Panc1 (cell line): ENCODE measurements at regions not wholly inside any gene's neighbourhood (a gene's known extent, or its start where the extent isn't known, plus 50 kb on each side); places are given as distances from the start of the nearest gene placed in this dataset.

ENCODE experiments used
- ATAC-seq: fragments of 200-7000 bp; cut with Tn5 transposase; 2 replicates; pipeline ENCODE4 v1.9.1; 2020; ENCODE audit warnings: mild to moderate bottlenecking, moderate library complexity
- BruUV-seq: library from RNA; stranded (reverse); fragments of 400-500 nt; replicated peaks from 2 replicates; lab custom pipeline; 2021; lab: Mats Ljungman, UMichigan
- CTCF ChIA-PET: fragments of 300-600 bp; sonication (Branson Sonifier 250); formaldehyde crosslinking; loops from one replicate; lab custom pipeline; 2022; ENCODE audit warnings: antibody characterized with exemption; lab: Charles Lee
- POLR2A ChIA-PET: fragments of 300-600 bp; sonication (Branson Sonifier 250); formaldehyde crosslinking; loops from one replicate; lab custom pipeline; 2022; ENCODE audit warnings: antibody characterized with exemption; lab: Charles Lee
- DNase-seq: peaks from one replicate; pipeline ENCODE4 v3.0.0-alpha.2; 2010; ENCODE audit warnings: low read depth, low spot score
- H3K27ac ChIP-seq: 2 replicates; pipeline ENCODE4 v1.5.1; 2011; ENCODE audit warnings: mild to moderate bottlenecking, low read length, inconsistent platforms
- H3K27me3 ChIP-seq: fragments of 200-500 bp; sonication (Bioruptor generic); 2 replicates; pipeline ENCODE4 v1.6.0; 2014; ENCODE audit warnings: low read length, inconsistent platforms; ENCODE audit not compliant: control insufficient read depth, insufficient read depth
- H3K36me3 ChIP-seq: fragments of 200-500 bp; sonication (Bioruptor generic); 2 replicates; pipeline ENCODE4 v1.5.1; 2014; ENCODE audit warnings: inconsistent platforms, mild to moderate bottlenecking, low read length, moderate library complexity; ENCODE audit not compliant: control insufficient read depth, insufficient read depth
- H3K4me1 ChIP-seq: 2 replicates; pipeline ENCODE4 v1.5.1; 2011; ENCODE audit warnings: inconsistent platforms, mild to moderate bottlenecking, low read length, moderate library complexity; ENCODE audit not compliant: control insufficient read depth, insufficient read depth
- H3K4me3 ChIP-seq, 2 experiments: 2 replicates each; pipeline ENCODE4 v1.5.1; 2011 to 2012; ENCODE audit warnings: low read depth in 2 of 2, low read length in 2 of 2, mild to moderate bottlenecking in 2 of 2, inconsistent platforms in 1 of 2, moderate library complexity in 1 of 2
- H3K9me3 ChIP-seq: fragments of 200-500 bp; sonication (Bioruptor generic); 2 replicates; pipeline ENCODE4 v1.5.1; 2014; ENCODE audit warnings: low read depth, mild to moderate bottlenecking, inconsistent platforms, low read length, moderate library complexity; ENCODE audit not compliant: control insufficient read depth, insufficient read depth
- POLR2AphosphoS5 ChIP-seq: IDR thresholded peaks from 2 replicates; pipeline ENCODE4 v1.6.1; 2012; ENCODE audit warnings: mild to moderate bottlenecking, low read depth, low read length, moderate library complexity
- SIN3A ChIP-seq: IDR thresholded peaks from 2 replicates; pipeline ENCODE4 v1.6.1; 2012; ENCODE audit warnings: low read depth, mild to moderate bottlenecking, low read length, moderate library complexity, borderline replicate concordance; ENCODE audit not compliant: insufficient read depth
- TCF7L2 ChIP-seq: IDR thresholded peaks from 2 replicates; pipeline ENCODE4 v1.6.1; 2011; ENCODE audit warnings: mild to moderate bottlenecking, low read depth, low read length, inconsistent platforms
- in situ Hi-C: cut with HindIII; loops from 2 replicates; pipeline ENCODE4 v1.10.0; 2016; ENCODE audit warnings: low sequenced_read_pairs, low pct_unique_long_range_greater_than_20kb
- intact Hi-C: fragments of 100-400 bp; cut with micrococcal nuclease; formaldehyde crosslinking; loops from one replicate; pipeline ENCODE4 v1.10.0; 2022; ENCODE audit not compliant: unreplicated experiment
- TF ChIP-seq, protein P1 (sequence below), 2 experiments: IDR thresholded peaks; 2 replicates each; pipeline ENCODE4 v1.6.1; 2011 to 2012; ENCODE audit warnings: low read depth in 2 of 2, control low read depth in 1 of 2, low read length in 1 of 2, mild to moderate bottlenecking in 1 of 2, moderate library complexity in 1 of 2; ENCODE audit not compliant: insufficient read depth in 1 of 2
- TF ChIP-seq, protein P2 (sequence below): fragments of 450-650 bp; IDR thresholded peaks from 2 replicates; pipeline ENCODE4 v1.5.1; 2017; ENCODE audit warnings: mild to moderate bottlenecking

DNA sequence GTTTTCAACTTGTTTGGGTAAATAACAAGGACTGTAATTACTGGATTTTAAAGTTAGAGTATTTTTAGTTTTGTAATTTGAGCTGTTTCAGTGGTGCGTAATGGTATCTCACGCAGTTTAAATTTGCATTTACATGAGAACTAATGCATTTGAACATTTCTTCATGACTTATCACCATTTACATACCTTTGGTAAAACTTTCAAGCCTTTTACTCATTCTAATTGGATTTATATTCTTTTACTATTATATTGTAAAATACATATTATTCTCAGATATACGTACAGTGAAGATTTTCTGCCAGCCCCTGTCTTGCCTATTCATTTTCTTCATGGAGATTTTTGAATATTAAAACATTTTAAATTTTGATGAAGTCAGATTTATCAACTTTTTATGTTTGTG lies 703.8 kb downstream of the MECOM start:
- Histone ChIP-seq H3K4me1 (no peaks in the 10 kb centered on the region), H3K27me3 (no peaks in the 10 kb centered on the region), H3K36me3 (no peaks in the 10 kb centered on the region), H3K9me3 (no peaks in the 10 kb centered on the region), H3K4me3 (no peak overlapping the region), H3K27ac (no peak overlapping the region)
- no peak for ATAC-seq
- BruUV-seq = no TSS peak
- intact Hi-C loops (no loop called here), in situ Hi-C loops (no loop called here)
- DNase-seq = no peak
- POLR2A ChIA-PET = no interaction called here
- CTCF ChIA-PET = no interaction called here
- TF ChIP-seq, protein P1, sequence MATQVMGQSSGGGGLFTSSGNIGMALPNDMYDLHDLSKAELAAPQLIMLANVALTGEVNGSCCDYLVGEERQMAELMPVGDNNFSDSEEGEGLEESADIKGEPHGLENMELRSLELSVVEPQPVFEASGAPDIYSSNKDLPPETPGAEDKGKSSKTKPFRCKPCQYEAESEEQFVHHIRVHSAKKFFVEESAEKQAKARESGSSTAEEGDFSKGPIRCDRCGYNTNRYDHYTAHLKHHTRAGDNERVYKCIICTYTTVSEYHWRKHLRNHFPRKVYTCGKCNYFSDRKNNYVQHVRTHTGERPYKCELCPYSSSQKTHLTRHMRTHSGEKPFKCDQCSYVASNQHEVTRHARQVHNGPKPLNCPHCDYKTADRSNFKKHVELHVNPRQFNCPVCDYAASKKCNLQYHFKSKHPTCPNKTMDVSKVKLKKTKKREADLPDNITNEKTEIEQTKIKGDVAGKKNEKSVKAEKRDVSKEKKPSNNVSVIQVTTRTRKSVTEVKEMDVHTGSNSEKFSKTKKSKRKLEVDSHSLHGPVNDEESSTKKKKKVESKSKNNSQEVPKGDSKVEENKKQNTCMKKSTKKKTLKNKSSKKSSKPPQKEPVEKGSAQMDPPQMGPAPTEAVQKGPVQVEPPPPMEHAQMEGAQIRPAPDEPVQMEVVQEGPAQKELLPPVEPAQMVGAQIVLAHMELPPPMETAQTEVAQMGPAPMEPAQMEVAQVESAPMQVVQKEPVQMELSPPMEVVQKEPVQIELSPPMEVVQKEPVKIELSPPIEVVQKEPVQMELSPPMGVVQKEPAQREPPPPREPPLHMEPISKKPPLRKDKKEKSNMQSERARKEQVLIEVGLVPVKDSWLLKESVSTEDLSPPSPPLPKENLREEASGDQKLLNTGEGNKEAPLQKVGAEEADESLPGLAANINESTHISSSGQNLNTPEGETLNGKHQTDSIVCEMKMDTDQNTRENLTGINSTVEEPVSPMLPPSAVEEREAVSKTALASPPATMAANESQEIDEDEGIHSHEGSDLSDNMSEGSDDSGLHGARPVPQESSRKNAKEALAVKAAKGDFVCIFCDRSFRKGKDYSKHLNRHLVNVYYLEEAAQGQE (IDR thresholded peaks at IDR 0.05; ENCODE audit: insufficient read depth in 1 of 2, low read depth in 2 of 2, low read length in 1 of 2) = no peak
- TF ChIP-seq TCF7L2 = no peak
- TF ChIP-seq, protein P2, sequence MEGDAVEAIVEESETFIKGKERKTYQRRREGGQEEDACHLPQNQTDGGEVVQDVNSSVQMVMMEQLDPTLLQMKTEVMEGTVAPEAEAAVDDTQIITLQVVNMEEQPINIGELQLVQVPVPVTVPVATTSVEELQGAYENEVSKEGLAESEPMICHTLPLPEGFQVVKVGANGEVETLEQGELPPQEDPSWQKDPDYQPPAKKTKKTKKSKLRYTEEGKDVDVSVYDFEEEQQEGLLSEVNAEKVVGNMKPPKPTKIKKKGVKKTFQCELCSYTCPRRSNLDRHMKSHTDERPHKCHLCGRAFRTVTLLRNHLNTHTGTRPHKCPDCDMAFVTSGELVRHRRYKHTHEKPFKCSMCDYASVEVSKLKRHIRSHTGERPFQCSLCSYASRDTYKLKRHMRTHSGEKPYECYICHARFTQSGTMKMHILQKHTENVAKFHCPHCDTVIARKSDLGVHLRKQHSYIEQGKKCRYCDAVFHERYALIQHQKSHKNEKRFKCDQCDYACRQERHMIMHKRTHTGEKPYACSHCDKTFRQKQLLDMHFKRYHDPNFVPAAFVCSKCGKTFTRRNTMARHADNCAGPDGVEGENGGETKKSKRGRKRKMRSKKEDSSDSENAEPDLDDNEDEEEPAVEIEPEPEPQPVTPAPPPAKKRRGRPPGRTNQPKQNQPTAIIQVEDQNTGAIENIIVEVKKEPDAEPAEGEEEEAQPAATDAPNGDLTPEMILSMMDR = no peak
- TF ChIP-seq SIN3A = no peak
- TF ChIP-seq POLR2AphosphoS5 = no peak

DNA sequence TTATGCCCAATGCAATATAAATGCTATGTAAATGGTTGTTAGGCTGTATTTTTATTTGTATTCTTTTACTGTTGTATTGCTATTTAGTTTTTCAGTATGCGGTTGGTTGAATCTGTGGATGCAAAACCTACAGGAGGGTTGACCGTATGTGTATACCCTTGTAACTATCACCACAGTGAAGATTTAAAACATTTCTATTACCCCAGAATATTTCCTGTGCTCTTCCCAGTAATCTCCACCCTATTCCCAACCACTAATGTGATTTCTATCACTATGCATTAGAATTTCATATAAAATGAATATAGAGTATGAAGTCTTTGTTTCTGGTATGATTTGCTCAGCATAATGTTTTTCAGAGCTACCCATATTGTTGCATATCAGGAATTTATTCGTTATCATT lies 705.0 kb downstream of the MECOM start:
- BruUV-seq = no TSS peak
- ChIA-PET CTCF (no interaction called here), POLR2A (no interaction called here)
- DNase-seq (no peak), ATAC-seq (no peak)
- intact Hi-C loops = no loop called here
- H3K36me3 ChIP-seq = no peaks in the 10 kb centered on the region
- in situ Hi-C loops = no loop called here
- no peak overlapping the region for H3K27ac ChIP-seq
- H3K4me3 ChIP-seq = no peak overlapping the region
- TF ChIP-seq, protein P1 (IDR thresholded peaks at IDR 0.05; ENCODE audit: insufficient read depth in 1 of 2, low read depth in 2 of 2, low read length in 1 of 2) = no peak
- TF ChIP-seq SIN3A = no peak
- TF ChIP-seq TCF7L2 = no peak
- TF ChIP-seq POLR2AphosphoS5 = no peak
- TF ChIP-seq, protein P2 = no peak
- H3K9me3 ChIP-seq = no peaks in the 10 kb centered on the region
- no peaks in the 10 kb centered on the region for H3K27me3 ChIP-seq
- no peaks in the 10 kb centered on the region for H3K4me1 ChIP-seq
